Kidney (tissue), 13 donors: ENCODE measurements at regions not wholly inside any gene's neighbourhood (a gene's known extent, or its start where the extent isn't known, plus 50 kb on each side); places are given as distances from the start of the nearest gene placed in this dataset.

Source experiments
- DNase-seq, 5 donors: peaks; one replicate each; pipeline ENCODE4 v3.0.0-alpha.2; 2013 to 2020
- FAIRE-seq: peaks from 2 replicates; lab custom pipeline; 2012; peaks lifted over from hg19 to GRCh38; lab: Jason Lieb, UNC
- H3K27ac ChIP-seq, 2 donors: one replicate each; pipeline ENCODE4 v1.7.0; 2013; ENCODE audit warnings: low read depth in 2 of 2, low read length in 2 of 2, inconsistent platforms in 1 of 2
- H3K27me3 ChIP-seq: one replicate; pipeline ENCODE4 v1.7.1; 2013; ENCODE audit warnings: low read length, inconsistent platforms; ENCODE audit not compliant: control insufficient read depth, insufficient read depth
- H3K36me3 ChIP-seq, 3 donors: one replicate each; pipeline versions ENCODE4 v1.7.0 to v1.7.1; 2013; ENCODE audit warnings: low read length in 3 of 3, control low read depth in 1 of 3, inconsistent platforms in 1 of 3; ENCODE audit not compliant: insufficient read depth in 3 of 3, control insufficient read depth in 2 of 3
- H3K4me1 ChIP-seq, 3 donors: one replicate each; pipeline versions ENCODE4 v1.7.0 to v1.7.1; 2013; ENCODE audit warnings: low read length in 3 of 3, inconsistent platforms in 1 of 3, low read depth in 1 of 3; ENCODE audit not compliant: control insufficient read depth in 2 of 3, insufficient read depth in 2 of 3
- H3K4me3 ChIP-seq, 3 donors: one replicate each; pipeline versions ENCODE4 v1.7.0 to v1.8.1; 2013; ENCODE audit warnings: low read length in 3 of 3, control low read depth in 1 of 3, inconsistent platforms in 1 of 3
- H3K9ac ChIP-seq, 3 donors: one replicate each; pipeline versions ENCODE4 v1.7.0 to v1.7.1; 2013; ENCODE audit warnings: low read length in 3 of 3, control low read depth in 1 of 3, inconsistent platforms in 1 of 3
- H3K9me3 ChIP-seq, 3 donors: one replicate each; pipeline versions ENCODE4 v1.7.0 to v1.7.1; 2013; ENCODE audit warnings: low read length in 3 of 3, control low read depth in 1 of 3, inconsistent platforms in 1 of 3; ENCODE audit not compliant: control insufficient read depth in 2 of 3, insufficient read depth in 1 of 3
- CTCF ChIP-seq: IDR thresholded peaks from 3 replicates; pipeline ENCODE4 v1.5.1; 2012; ENCODE audit warnings: mild to moderate bottlenecking, moderate library complexity, borderline replicate concordance; ENCODE audit not compliant: insufficient read depth; ENCODE audit errors: extremely low read depth
- intact Hi-C: fragments of 100-400 bp; cut with DNase I; formaldehyde crosslinking; loops from one replicate; pipeline ENCODE4 v1.11.1; 2022
- donor health status: control.
- donor health status: control.
- donor health status: control.
- donor health status: control.
- donor health status: control.
- donor health status: DM: yes; HTN: yes; CAD: no.
- donor health status: Normal renal cell carcinoma (clear cell type).

- no peak for TF ChIP-seq CTCF
- no peaks in the 10 kb centered on the region for H3K27me3 ChIP-seq
- H3K4me1 ChIP-seq, result peaks cover 0 to 3% (median 0%) of the 10 kb centered on the region in 3 donors
- no peak overlapping the region for H3K4me3 ChIP-seq
- H3K9me3 ChIP-seq, result peaks cover 0 to 4% (median 0%) of the 10 kb centered on the region in 3 donors
- no peak overlapping the region for H3K9ac ChIP-seq
- FAIRE-seq (no peak), DNase-seq (no peak)
- no peak overlapping the region for H3K27ac ChIP-seq
- H3K36me3 ChIP-seq, result no peaks in the 10 kb centered on the region
- intact Hi-C loops, result no loop called here
Observed at GRCh38 chr10:44199267-44199666, 185.6 kb downstream of the CXCL12 start.

- intact Hi-C loops, result no loop called here
- Histone ChIP-seq H3K4me1 (peaks cover 0 to 3% (median 0%) of the 10 kb centered on the region in 3 donors), H3K4me3 (no peak overlapping the region), H3K9me3 (peaks cover 0 to 4% (median 0%) of the 10 kb centered on the region in 3 donors), H3K27ac (no peak overlapping the region), H3K36me3 (no peaks in the 10 kb centered on the region), H3K27me3 (no peaks in the 10 kb centered on the region), H3K9ac (no peak overlapping the region)
- DNase-seq (peak in 2 of 5 donors; percentile 19 to 77), FAIRE-seq (no peak)
- no peak for TF ChIP-seq CTCF
Observed at GRCh38 chr10:44198780-44199097, 186.2 kb downstream of the CXCL12 start.

GRCh38 chr10:44198096-44198779 lies 186.7 kb downstream of the CXCL12 start:
- Histone ChIP-seq H3K27me3 (no peaks in the 10 kb centered on the region), H3K4me3 (no peak overlapping the region), H3K27ac (no peak overlapping the region), H3K9me3 (peaks cover 0 to 4% (median 0%) of the 10 kb centered on the region in 3 donors), H3K36me3 (no peaks in the 10 kb centered on the region), H3K4me1 (peaks cover 0 to 3% (median 0%) of the 10 kb centered on the region in 3 donors), H3K9ac (no peak overlapping the region)
- no peak for TF ChIP-seq CTCF
- FAIRE-seq (no peak), DNase-seq (no peak)
- intact Hi-C loops, result no loop called here
